ENCODE measurements at regions not wholly inside any gene's neighbourhood (a gene's known extent, or its start where the extent isn't known, plus 50 kb on each side); places are given as distances from the start of the nearest gene placed in this dataset.

GRCh38 chr5:124410539-124411488, 335.6 kb downstream of the ZNF608 start:
- peak; percentile 40 for DNase-seq

- no peak for DNase-seq
Measured at GRCh38 chr5:124408738-124409453, 337.5 kb downstream of the ZNF608 start.

DNA sequence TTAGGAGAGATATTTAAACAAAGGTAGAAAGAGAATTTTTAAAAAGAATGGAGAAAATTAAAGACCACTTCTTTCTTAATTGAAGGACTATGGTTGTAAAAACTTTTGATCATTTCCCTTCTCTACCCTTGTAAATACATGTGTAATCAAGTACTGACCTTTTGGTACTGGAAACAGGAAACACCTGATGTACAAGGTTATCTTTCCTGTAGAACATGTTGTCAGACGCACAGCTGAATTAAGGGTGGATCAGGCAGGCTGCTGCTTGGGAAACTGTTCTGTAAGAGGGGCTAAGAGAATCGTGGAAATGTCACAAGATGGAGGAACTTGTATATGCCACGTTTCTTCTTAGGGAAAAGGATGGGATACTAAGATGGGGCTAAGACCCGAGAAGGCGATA, 341.6 kb downstream of the ZNF608 start:
- peak; percentile 19 for DNase-seq

- peak; percentile 26 for DNase-seq
Measured at GRCh38 chr5:124403281-124403680, 343.2 kb downstream of the ZNF608 start.

- no peak for DNase-seq
Measured at GRCh38 chr5:124402144-124402581, 344.3 kb downstream of the ZNF608 start.

DNA sequence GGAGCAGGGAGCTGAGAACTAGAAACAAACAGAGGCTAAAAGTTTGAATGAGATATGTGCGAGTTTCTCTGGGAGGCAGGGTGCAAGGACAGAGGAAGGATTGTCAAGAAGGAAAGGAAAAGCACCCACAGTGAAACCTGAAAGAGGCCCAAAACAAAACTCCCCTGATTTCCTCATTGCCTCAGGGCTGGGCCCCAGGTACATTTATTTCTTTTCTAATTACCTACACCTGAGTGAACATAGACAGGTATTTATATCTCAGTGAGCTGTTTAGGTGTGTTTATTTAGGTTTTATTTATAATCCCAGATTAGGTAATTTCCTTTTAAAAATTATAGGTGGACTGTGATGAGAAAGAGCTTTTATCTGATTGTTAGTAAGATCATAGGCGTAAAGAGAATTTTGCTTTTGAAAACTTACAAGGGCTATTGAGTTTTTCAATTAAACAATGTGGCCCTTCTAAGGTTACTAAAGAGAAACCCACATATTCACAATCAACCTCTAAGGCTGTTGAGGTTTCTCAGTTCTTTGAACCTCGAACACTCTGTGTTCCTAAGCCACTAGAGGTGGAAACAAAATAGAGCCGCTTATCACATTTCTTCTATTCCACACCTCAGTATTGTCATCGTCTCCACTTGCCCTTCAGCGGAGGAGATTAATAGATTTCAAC, 344.8 kb downstream of the ZNF608 start:
- peak; percentile 39 for DNase-seq

- no peak for DNase-seq
Measured at GRCh38 chr5:124399426-124399961, 346.9 kb downstream of the ZNF608 start.

DNA sequence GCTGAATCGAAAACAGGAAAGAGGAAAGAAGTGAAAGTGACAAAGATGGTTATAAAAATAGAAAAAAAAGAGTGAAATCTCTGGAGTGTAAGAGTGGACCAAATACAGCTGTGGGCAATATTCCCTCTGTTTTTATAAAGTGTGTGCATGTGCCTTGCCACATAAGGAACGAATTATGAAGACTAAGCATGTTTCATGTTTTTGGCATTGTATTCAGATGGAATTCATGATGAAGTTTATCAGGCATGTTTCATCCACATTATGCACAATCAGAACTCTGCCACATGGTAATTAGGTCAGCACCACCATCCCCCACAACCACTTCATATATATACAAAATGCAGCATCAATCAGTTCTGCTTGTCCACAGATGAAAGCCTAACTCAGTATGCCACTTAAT, 348.0 kb downstream of the ZNF608 start:
- DNase-seq, result no peak

DNA sequence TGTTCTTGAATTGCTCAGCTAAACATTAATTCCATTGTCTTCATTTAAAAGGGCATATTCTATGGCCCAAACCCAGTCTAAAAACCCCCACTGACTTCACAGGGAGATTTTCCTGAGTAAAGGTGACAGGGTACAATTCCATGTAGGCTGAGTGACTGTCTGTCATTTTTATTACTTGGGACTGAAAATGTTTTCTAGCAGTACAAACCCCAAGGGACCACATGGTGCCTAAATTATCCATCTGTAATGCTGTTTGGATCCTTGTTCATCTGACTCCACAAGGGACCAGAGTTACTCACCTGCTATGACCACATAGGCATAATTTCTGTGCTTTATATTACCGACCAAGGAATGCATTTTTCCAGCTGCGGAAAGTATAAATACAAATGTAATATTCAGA, 349.1 kb downstream of the ZNF608 start:
- DNase-seq, result no peak

GRCh38 chr5:124395926-124396325, 350.5 kb downstream of the ZNF608 start:
- no peak for DNase-seq

DNA sequence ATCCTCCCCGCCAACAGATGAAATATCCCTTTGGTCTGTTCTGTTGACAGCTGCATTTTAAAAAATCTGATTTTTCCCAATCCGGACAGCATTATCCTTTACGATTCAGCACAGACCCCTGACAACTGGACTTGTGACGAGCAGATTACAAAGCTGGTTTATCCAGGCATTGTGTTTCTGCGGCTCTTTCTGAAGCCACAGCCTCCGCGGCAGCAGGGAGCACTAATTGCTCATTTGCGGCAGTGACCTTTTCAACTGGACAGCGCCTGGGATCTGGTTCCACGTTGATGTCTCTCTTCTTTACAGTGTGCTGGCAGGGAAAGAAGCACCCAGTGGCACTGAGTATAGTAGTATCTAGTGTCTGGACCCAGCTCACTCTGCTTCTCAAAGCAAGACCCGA, 351.2 kb downstream of the ZNF608 start:
- DNase-seq, result no peak

DNA sequence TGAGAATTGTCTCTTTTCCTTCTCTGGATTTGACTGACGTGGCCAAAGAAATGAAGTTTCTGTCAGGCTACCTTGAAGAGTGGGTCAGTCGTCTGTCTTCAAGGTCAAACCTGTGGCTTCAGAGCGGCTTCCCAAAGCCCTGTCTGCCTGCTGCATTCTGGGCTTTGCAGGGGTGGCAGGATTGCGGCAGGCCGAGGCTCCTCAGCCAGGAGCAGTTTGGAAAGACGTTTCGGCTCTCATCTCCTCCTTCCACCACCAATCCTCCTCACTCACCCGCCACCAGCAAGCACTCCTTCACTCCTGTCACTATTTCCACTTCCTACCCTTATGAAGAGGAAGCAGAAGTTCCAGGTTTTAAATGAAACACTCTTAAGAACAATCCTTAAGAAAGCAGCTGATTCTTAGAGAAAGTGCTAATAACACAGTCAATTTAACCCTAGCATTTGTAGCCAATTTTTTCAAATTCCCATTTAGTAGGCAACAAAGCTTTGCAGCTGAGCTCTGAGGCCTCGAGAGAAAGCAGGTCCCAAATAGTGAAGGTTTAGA, 351.7 kb downstream of the ZNF608 start:
- DNase-seq, result no peak

DNA sequence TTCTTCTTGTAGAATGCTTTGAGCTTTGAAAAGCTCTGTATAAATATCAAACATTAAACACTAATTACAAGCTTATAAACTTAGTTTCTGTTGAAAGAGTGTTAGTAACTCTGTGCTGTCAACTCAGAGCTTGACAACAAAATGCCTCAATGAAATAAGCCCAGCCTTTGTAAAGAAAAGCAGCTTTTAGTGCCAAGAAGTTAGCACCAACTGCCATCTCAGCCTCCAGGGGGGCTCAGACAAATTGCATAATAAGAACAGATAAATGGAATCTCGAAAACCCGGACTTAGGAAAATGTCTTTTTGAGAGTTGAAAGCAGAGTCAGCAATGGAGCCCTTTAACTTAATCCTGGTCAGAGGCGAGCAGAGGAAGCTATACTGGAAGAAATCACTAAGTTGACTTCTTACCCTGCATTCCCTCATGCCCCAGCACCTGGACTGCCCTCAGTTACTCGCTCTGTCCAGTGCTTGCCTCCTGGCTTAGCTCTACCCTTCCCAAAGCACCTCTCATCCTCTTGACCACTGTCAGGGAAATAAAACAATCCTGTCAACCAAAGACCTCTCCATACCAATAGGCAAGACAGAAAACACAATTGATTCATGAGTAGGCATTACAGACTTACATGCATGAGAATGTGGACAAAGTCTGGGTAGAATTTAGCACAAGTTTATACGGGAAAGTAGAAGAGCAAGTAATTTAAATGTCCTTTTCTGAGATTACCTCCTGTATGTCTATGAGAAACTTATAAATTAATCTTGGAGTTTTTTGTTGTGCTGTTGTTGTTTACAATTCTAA, 352.7 kb downstream of the ZNF608 start:
- DNase-seq, result no peak

- DNase-seq, result peak; percentile 9
Measured at GRCh38 chr5:124383693-124384092, 362.7 kb downstream of the ZNF608 start.

- no peak for DNase-seq
Measured at GRCh38 chr5:124377386-124377785, 369.1 kb downstream of the ZNF608 start.

- no peak for DNase-seq
Measured at GRCh38 chr5:124373883-124374282, 372.6 kb downstream of the ZNF608 start.

- DNase-seq, result no peak
Measured at GRCh38 chr5:124372457-124372856, 374.0 kb downstream of the ZNF608 start.

DNA sequence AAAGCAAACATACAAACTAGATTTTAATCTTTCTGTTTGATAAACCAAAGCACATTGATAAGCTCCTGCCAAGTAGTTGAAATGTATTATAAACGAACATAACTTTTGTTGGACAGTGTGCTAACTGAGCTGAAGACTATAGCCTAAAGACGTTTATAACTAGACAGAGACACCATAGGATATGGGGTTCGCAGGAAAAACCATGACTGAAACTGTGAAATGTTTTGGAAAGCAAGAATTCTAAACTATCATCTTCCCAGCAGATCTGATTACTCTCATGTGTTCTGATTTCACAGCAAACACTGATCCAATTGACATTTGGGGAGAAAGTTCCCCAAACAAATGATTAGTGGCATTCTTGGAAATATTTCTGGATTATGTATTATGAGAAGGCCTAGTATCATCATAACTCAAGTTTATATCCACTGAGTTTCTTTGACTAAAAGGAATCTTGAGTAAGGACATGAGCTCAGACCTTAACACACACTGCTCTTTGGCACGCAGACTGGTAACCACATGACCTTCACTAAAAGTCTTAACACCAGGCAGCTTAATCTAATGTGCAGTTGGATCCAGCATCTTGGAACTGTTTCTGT, 375.2 kb downstream of the ZNF608 start:
- no peak for DNase-seq

DNA sequence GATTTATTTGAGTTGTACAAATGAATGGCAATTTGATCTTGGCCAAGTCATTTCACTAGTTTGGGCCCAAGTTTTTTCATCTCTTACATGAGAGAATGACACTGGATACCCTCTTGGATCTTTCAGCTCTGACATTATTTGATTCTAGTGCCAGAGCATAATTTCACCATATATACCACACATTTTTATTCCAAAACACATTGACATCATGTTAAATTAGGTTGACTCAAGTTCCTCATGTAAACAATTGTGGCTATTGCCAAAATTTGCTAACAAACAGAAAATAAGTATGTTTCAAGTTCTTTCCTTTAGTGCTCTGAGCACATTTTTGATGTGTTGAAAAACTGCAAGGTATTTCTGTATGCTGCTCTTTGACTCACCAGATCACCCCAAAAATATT, 375.8 kb downstream of the ZNF608 start:
- no peak for DNase-seq

GRCh38 chr5:124365361-124365801, 381.1 kb downstream of the ZNF608 start:
- peak; percentile 99 for DNase-seq

GRCh38 chr5:124355928-124356327, 390.5 kb downstream of the ZNF608 start:
- no peak for DNase-seq

DNA sequence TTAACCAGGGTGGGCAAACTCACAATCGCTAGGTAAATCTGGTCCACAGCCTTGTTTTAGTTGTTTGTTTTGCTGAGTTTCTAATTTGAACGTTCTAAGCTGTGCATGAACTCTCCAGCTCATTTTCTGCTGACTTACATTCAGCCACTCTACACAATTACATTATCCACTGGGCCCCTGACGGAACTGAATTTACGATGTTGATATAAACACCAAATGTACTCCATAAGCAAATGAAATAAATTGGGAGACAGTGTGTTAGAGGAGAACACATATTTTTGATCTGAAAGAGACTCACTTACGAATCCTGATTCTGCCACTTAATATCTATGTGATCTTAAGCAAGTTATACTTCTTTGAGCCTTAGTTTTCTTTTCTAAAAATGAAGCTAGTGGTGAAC, 393.4 kb downstream of the ZNF608 start:
- DNase-seq, result no peak
